HepG2 (cell line): ENCODE measurements at regions not wholly inside any gene's neighbourhood (a gene's known extent, or its start where the extent isn't known, plus 50 kb on each side); places are given as distances from the start of the nearest gene placed in this dataset.

Experiments
- ESRRA ChIP-seq: sonication (generic); formaldehyde crosslinking; IDR thresholded peaks from 2 replicates; pipeline ENCODE4 v1.5.1; 2020; ENCODE audit warnings: mild to moderate bottlenecking, low read depth, missing genetic modification reagents
- HMG20A ChIP-seq: IDR thresholded peaks from 2 replicates; pipeline ENCODE4 v1.6.1; 2016; ENCODE audit warnings: borderline replicate concordance
- SAP130 ChIP-seq: IDR thresholded peaks from 2 replicates; pipeline ENCODE4 v1.6.1; 2016; ENCODE audit warnings: low read depth
- TEAD2 ChIP-seq: sonication (generic); formaldehyde crosslinking; IDR thresholded peaks from 2 replicates; pipeline ENCODE4 v1.9.0; 2021; ENCODE audit warnings: missing genetic modification reagents
- TRIM24 ChIP-seq: sonication (generic); formaldehyde crosslinking; IDR thresholded peaks from 2 replicates; pipeline ENCODE4 v1.8.0; 2022; ENCODE audit warnings: mild to moderate bottlenecking, missing genetic modification reagents
- ZNF451 ChIP-seq: sonication (generic); formaldehyde crosslinking; IDR thresholded peaks from 2 replicates; pipeline ENCODE4 v1.5.0; 2020; ENCODE audit warnings: mild to moderate bottlenecking, missing genetic modification reagents
- TF ChIP-seq, protein P1 (sequence below): sonication (generic); formaldehyde crosslinking; IDR thresholded peaks from 2 replicates; pipeline ENCODE4 v1.8.0; 2022; ENCODE audit warnings: mild to moderate bottlenecking, missing genetic modification reagents, moderate library complexity
- TF ChIP-seq, protein P2 (sequence below): IDR thresholded peaks from 2 replicates; pipeline ENCODE4 v1.6.1; 2016; ENCODE audit warnings: mild to moderate bottlenecking
- TF ChIP-seq, protein P3 (sequence below): sonication (generic); formaldehyde crosslinking; IDR thresholded peaks from 2 replicates; pipeline ENCODE4 v1.4.0; 2020; ENCODE audit warnings: mild to moderate bottlenecking, missing genetic modification reagents
- TF ChIP-seq, protein P4 (sequence below): sonication (generic); formaldehyde crosslinking; IDR thresholded peaks from 2 replicates; pipeline ENCODE4 v1.5.0; 2020; ENCODE audit warnings: missing genetic modification reagents

DNA sequence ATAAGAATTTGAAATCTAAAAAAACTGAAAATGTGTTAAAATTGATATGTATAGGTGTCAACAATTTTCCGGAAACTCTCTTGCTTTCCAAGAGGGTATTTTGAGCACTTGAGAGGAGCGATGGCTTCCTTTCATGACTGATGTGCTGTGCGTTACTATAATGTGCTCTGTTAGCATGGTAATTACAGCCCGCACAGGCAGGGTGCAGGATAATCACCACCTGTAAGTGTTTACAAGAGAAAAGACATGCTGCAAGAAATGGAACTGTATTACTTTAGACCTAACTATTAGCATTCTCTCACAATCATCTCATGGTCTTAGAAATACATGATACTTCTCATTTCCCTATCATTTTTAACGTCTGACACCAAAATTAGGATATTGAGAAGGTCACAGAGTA, 92.4 kb upstream of the ADARB2 start (continued):
- TF ChIP-seq, protein P1, sequence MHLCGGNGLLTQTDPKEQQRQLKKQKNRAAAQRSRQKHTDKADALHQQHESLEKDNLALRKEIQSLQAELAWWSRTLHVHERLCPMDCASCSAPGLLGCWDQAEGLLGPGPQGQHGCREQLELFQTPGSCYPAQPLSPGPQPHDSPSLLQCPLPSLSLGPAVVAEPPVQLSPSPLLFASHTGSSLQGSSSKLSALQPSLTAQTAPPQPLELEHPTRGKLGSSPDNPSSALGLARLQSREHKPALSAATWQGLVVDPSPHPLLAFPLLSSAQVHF (CRISPR knock-in tag), result no peak
- TF ChIP-seq HMG20A (CRISPR knock-in tag), result no peak
- TF ChIP-seq SAP130 (CRISPR knock-in tag), result no peak
- TF ChIP-seq, protein P2, sequence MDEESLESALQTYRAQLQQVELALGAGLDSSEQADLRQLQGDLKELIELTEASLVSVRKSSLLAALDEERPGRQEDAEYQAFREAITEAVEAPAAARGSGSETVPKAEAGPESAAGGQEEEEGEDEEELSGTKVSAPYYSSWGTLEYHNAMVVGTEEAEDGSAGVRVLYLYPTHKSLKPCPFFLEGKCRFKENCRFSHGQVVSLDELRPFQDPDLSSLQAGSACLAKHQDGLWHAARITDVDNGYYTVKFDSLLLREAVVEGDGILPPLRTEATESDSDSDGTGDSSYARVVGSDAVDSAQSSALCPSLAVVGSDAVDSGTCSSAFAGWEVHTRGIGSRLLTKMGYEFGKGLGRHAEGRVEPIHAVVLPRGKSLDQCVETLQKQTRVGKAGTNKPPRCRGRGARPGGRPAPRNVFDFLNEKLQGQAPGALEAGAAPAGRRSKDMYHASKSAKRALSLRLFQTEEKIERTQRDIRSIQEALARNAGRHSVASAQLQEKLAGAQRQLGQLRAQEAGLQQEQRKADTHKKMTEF (CRISPR knock-in tag), result no peak
- TF ChIP-seq, protein P3, sequence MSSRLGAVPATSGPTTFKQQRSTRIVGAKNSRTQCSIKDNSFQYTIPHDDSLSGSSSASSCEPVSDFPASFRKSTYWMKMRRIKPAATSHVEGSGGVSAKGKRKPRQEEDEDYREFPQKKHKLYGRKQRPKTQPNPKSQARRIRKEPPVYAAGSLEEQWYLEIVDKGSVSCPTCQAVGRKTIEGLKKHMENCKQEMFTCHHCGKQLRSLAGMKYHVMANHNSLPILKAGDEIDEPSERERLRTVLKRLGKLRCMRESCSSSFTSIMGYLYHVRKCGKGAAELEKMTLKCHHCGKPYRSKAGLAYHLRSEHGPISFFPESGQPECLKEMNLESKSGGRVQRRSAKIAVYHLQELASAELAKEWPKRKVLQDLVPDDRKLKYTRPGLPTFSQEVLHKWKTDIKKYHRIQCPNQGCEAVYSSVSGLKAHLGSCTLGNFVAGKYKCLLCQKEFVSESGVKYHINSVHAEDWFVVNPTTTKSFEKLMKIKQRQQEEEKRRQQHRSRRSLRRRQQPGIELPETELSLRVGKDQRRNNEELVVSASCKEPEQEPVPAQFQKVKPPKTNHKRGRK, result no peak
- TF ChIP-seq TEAD2, result no peak
- TF ChIP-seq, protein P4, sequence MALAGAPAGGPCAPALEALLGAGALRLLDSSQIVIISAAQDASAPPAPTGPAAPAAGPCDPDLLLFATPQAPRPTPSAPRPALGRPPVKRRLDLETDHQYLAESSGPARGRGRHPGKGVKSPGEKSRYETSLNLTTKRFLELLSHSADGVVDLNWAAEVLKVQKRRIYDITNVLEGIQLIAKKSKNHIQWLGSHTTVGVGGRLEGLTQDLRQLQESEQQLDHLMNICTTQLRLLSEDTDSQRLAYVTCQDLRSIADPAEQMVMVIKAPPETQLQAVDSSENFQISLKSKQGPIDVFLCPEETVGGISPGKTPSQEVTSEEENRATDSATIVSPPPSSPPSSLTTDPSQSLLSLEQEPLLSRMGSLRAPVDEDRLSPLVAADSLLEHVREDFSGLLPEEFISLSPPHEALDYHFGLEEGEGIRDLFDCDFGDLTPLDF (CRISPR knock-in tag), result no peak
- no peak for TF ChIP-seq TRIM24 (CRISPR knock-in tag)
- TF ChIP-seq ZNF451 (CRISPR knock-in tag), result no peak
- TF ChIP-seq ESRRA, result no peak
- TF ChIP-seq, all 625 proteins: peak for 0
